Fibroblast of skin of right quadriceps (primary cell): ENCODE measurements at regions not wholly inside any gene's neighbourhood (a gene's known extent, or its start where the extent isn't known, plus 50 kb on each side); places are given as distances from the start of the nearest gene placed in this dataset.

Source experiments
- DNase-seq: peaks from one replicate; pipeline ENCODE4 v3.0.0-alpha.2; 2013

GRCh38 chr16:6248199-6248598, 1084.4 kb upstream of the RBFOX1 start:
- no peak for DNase-seq

- DNase-seq, result no peak
These were observed 1084.9 kb upstream of the RBFOX1 start for GRCh38 chr16:6247775-6248174.

GRCh38 chr16:6247150-6247549, 1085.5 kb upstream of the RBFOX1 start:
- DNase-seq, result no peak

- no peak for DNase-seq
These were observed 1086.4 kb upstream of the RBFOX1 start for GRCh38 chr16:6246266-6246665.

- DNase-seq, result no peak
These were observed 1100.6 kb upstream of the RBFOX1 start for GRCh38 chr16:6232056-6232455.

GRCh38 chr16:6231398-6231797, 1101.2 kb upstream of the RBFOX1 start:
- no peak for DNase-seq

- DNase-seq, result no peak
These were observed 1103.5 kb upstream of the RBFOX1 start for GRCh38 chr16:6229186-6229585.

- no peak for DNase-seq
These were observed 1113.8 kb upstream of the RBFOX1 start for GRCh38 chr16:6218855-6219254.

GRCh38 chr16:6216836-6217235, 1115.8 kb upstream of the RBFOX1 start:
- no peak for DNase-seq

GRCh38 chr16:6211644-6212043, 1114.0 kb upstream of the EEF2KMT start:
- no peak for DNase-seq

- no peak for DNase-seq
These were observed 1111.8 kb upstream of the EEF2KMT start for GRCh38 chr16:6209355-6209930.

GRCh38 chr16:6207580-6207979, 1110.0 kb upstream of the EEF2KMT start:
- DNase-seq, result no peak

- DNase-seq, result no peak
These were observed 1109.5 kb upstream of the EEF2KMT start for GRCh38 chr16:6207124-6207523.

- no peak for DNase-seq
These were observed 1108.5 kb upstream of the EEF2KMT start for GRCh38 chr16:6206080-6206479.

- DNase-seq, result no peak
These were observed 1107.3 kb upstream of the EEF2KMT start for GRCh38 chr16:6204945-6205344.

GRCh38 chr16:6200861-6201260, 1103.3 kb upstream of the EEF2KMT start:
- no peak for DNase-seq

GRCh38 chr16:6200271-6200670, 1102.7 kb upstream of the EEF2KMT start:
- no peak for DNase-seq

GRCh38 chr16:6195966-6196365, 1098.4 kb upstream of the EEF2KMT start:
- no peak for DNase-seq

- DNase-seq, result no peak
These were observed 1096.1 kb upstream of the EEF2KMT start for GRCh38 chr16:6193718-6194117.

GRCh38 chr16:6192984-6193383, 1095.4 kb upstream of the EEF2KMT start:
- no peak for DNase-seq

GRCh38 chr16:6192532-6192931, 1094.9 kb upstream of the EEF2KMT start:
- no peak for DNase-seq

- DNase-seq, result no peak
These were observed 1093.2 kb upstream of the EEF2KMT start for GRCh38 chr16:6190776-6191175.

- no peak for DNase-seq
These were observed 1091.6 kb upstream of the EEF2KMT start for GRCh38 chr16:6189216-6189615.

GRCh38 chr16:6177616-6178180, 1080.1 kb upstream of the EEF2KMT start:
- DNase-seq, result no peak

- no peak for DNase-seq
These were observed 1072.4 kb upstream of the EEF2KMT start for GRCh38 chr16:6170022-6170421.
